NCI-H2081 (cell line): ENCODE measurements at regions not wholly inside any gene's neighbourhood (a gene's known extent, or its start where the extent isn't known, plus 50 kb on each side); places are given as distances from the start of the nearest gene placed in this dataset.

ENCODE experiments used
- DNase-seq, 2 experiments: peaks; one replicate each; lab custom pipeline; 2025; lab: John Stamatoyannopoulos, UW

DNA sequence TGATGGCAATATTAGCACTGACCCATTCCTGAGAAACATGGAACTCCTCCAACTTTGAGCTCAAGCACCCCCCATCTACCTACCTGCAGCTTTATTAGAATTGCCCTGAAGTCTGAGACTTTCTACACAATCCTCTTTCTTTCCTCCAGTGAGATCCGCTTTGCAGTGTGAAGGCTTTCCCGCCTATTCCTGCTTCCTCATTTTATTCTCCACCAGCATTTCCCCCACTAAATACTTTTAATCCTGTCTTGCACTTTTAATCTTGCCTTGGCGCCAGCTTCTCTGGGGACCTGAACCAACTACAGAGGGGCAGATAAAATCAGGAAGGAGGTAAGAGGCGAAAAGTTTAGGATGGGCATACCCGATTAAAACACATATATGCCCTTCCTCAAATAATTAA, 178.1 kb upstream of the PRDM1 start:
- no peak for DNase-seq

DNA sequence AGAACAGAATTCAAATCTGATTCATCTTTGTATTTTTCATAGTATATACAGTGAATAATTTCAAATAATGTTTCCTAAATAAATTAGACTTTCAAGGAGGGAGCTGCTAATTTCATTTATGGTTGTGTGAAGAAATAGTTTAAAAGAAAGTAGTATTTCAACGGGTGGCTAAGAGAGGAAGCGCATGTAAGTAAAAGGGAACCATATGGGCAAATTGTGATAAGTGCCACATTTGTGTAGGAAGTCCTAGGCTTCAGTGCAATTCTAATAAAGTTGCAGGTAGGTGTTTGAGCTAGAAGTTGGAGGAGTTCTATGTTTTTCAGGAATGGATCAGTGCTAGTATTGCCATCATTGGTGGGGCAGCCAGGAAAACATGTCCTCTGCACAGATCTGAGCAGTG, 178.8 kb upstream of the PRDM1 start:
- DNase-seq: no peak

DNA sequence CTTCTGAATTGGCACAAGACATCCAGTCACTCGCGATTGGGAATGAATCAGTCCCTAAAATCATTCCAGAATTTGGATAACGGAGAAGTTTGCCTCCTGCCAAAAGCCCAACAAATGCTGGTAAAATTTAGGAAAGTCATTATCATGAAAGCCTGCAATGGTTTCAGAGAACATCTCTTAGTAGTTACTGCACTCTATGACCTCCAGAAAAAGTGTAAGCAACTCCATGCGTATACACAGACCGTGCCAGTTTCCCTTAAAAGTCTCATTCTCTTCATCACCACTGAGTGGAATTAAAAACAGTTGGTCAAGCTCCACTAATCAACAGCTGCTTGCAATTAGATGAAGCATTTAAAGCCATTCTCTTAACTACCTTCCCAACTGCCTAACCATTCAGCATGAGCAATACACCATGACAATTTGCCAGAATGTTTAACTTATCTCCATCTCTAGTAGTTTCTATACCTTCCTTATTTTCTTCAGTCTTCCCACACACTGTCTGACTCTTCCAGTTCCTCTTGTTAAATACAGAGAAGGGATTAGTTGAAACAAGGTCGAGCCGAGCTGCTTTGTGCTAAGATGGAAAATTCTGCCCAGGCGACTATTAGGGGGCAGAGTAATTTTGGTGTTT, 183.6 kb upstream of the PRDM1 start:
- peak in 1 of 2 experiments; percentile 11 for DNase-seq

DNA sequence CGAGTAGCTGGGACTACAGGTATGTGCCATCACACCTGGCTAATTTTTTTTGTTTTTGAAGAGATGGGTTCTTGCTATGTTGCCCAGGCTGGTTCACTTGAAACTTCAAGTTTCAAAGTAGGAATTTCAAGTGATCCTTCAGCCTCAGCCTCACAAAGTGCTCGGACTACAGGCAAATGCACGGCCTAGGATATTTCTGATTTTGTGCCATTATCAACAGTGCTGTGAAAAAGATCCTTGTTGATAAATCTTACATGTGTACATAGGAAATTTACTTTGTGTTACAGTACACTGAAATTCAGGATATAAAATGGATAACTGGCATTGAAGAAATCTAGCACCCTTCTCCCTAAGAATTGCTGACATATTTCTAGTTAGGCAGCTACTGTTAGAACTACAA, 184.6 kb upstream of the PRDM1 start:
- no peak for DNase-seq

DNA sequence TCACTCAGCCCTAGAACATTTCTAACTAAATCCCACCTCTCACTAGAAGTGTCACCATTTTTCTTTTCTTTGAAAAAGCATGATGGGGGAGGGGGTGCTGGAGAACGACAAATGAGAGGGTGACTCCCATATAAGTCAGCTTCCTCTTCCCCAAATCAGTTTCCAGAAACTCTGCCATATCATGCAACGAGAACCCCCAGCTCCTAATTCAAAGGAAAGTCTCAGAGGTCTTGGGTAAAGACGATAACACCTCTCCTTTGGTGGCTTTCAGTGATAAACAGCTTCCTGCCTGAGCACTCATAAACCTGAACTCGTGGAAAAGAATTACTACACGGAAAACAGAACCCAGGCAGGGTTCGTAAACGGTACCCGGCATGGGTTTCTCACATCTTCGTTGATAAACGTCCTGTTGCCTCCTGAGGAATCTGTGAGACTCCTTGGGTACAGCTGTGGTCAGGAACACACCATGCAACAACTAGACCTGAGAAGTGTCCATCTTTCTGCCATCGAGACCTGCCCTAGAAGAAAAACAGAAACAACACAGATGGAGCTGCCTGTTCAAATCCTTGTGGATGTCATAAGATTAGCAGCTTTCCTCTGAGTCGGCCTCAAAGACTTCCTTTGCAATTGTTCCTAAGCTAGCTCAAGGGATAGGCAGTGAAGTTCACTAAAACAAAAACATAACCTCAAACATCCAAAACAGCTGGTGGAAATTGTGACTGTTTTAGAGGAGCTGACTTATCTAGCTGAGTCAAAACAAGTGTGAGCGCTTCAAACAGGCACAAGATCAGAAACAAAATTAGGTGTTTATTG, 185.8 kb upstream of the PRDM1 start:
- DNase-seq: no peak

DNA sequence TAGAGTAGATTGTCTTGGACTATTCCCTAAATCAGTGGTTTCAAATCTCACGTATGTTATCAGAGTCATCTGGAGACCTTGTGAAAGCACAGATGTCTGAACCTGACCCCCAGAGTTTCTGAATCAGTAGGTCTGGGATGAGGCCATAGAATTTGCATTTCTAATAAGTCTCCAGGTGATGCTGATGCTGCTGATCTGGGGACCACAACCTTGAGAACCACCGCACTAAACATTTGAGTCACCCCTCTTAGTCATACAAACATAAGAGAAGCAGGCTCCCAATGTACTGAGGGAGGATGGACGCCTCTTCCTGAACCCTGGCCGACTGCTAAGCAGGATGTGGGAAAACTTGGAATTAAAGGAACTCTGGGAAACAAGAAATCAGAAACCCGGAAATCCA, 187.8 kb upstream of the PRDM1 start:
- no peak for DNase-seq

DNA sequence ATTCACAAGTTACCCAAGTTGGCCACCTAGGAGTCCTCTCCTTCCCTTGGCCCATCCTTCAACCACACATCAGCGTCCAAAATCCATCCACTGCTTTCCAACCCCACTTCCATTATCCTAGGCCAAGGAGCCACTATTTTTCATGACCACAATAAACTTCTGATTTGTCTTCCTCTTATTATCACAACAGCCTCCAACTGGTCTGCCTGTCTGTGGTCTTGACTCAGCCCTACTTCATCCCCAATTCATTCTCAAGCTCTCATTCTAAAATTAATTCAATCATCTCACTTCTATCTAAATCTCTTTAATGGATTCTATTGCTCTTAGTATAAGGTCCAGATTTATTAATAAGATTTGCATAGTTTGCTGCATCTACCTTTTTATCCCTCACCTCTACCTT, 189.0 kb upstream of the PRDM1 start:
- no peak for DNase-seq

DNA sequence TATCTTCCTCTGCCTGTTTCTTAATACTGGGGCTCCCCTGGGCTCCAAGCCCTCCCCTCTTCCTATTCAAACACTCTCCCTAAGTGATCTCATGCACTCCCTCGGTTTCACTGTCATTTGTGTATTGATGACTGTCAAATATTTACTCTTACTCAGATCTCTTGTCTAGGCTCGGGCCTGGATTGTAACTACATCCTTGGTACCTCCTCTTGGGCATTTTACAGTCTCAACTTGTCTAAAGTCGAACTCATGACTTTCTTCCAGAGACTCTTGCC, 189.4 kb upstream of the PRDM1 start:
- DNase-seq: peak in 1 of 2 experiments; percentile 1

DNA sequence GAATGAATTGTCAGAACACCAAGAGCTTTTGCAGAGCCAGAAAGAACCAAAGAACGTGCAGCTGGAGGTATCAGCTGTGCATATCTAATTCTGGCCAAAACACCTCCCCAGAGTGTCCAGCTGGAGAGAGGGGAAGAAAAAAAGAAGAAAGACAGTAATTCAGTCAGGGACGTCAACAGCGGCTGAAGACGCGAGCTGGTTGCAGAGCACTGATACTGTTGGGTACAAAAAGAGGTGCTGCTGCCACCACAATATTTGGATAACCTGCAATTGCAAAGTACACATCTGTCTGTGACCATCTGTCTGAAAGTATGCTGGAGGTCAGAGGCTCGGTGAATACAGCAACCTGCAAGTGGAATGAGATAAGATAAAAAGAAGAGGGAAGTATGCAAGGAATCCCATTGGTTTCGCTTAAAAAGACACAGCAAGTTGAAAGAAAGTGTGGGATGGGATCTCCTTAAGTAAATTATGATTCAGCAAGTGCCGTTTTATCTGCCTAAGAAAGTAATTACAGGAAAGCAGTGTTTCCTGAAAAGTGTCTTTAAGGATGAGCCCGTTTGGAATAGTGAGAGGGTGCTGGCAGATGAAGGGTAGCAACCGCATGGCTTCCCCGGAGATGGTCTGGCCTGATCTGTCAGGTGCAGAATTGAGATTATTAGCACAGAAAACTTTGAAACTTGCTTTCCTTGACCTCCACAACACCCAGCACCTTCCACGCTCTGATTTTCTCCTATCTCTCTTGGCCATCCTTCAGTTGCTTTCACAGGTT, 189.9 kb upstream of the PRDM1 start:
- no peak for DNase-seq

DNA sequence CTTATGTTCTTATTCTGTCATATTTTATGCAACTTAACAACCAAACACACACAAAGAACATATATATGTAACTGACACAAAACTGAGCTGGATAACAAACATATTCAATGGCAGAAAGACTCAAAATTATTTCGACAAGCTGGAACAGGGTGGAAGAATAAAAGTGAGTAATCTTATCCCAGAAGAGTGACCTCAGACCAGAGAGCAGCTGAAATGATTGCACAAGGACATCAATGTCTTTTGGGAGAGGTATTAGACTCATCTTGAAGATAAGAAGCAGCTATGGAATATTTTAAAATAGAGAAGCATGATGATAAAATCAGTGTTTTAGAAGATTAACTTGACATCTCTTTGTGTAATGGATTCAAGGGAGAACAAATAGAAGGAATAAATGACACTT, 191.6 kb upstream of the PRDM1 start:
- no peak for DNase-seq

DNA sequence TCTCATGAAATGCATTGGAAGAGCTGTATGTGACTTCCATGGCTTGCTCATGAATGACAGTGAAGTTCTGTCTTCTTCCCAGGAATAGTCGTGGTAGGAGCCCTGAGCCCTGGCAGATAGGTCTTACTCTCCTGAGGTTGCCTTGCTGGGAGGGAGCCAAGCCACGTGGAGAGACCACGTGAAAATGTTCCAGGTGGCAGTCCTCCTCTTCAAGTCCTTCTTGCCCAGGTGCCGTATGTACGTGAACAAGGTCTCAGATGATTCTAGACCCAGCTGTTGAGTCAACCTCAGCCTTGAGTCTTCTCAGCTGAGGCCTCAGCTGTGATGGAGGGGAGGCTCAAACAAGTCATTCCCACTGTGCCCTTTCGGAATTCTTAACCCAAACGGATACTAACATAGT, 192.4 kb upstream of the PRDM1 start:
- DNase-seq: no peak

DNA sequence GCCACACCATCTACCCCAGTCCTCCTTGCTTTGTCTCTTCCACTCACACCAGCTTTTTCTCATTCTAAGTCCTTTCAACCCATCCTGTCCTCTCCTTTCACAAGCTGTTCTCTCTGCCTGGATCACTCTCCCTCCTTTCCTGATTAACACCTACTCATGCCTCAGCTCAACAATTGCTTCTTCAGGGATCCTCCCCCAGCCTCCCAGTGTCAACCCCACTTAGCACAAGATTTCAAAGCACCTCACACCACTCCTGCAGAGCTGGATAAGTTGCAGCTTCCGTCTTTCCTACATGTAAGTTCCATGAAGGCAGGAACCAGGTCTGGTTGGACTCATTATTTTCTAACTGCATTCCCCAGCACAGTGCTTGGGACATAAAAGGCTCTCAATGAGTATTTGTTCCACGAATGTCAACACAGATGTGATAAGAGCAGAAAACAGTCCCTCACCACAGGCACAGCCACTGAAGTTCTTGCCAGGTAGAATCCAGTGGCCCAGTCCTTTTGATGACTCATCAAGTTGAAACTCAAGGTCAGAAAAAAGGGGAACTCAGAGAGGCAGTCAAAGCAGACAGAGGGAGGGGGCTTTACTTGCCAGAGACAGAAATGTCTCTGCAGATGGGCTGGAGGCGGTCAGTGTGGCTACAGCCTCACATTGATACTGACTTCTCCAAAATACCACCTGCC, 193.4 kb upstream of the PRDM1 start:
- DNase-seq: no peak

DNA sequence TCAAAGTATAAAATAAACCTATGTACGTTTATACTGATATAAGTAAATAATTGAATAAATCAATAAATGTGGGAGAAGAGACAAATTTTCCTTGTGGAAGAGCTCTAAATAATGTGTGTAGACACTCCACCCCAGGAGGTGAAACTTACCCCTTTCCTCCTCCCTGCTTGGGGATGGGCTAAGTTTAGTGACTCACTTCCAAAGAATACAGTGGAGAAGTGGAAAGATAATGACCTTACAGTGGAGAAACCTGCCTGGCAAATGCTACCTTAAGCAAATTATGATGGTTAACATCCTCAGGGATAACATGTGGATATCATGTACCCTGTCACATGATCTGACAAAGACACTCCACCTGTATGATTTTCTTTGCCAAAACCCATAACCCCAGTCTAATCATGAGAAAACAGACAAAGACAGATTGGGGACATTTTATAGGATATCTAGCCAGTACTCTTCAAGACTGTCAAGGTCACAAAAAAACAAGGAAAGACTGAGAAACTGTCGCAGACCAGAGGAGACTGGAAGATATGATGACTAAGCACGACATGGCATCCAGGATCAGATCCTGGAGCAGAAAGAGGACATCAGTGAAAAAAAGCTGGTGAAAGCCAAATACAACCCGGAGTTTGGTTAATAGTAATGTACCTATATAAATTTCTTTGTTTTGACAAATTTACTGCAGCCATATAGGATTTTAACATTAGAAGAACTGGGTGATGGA, 195.5 kb upstream of the PRDM1 start:
- DNase-seq: no peak

DNA sequence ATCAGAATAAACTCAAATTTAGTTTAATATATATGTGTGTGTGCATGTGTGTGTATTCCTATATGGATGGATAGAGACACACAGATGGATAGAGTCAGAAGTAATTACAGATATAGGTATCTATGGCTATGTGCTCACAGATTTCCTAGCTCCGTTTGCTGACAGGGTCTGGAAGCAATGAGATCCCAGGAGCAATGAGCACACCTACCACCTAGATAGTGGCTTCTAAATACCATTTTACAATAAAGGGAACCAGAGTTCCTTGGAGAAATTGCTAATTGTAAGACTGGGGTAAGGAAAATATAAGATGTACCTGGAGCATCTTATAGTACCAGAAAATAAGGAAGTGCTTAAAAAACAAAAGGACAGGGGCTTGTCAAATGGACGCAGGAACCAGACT, 196.2 kb upstream of the PRDM1 start:
- no peak for DNase-seq

DNA sequence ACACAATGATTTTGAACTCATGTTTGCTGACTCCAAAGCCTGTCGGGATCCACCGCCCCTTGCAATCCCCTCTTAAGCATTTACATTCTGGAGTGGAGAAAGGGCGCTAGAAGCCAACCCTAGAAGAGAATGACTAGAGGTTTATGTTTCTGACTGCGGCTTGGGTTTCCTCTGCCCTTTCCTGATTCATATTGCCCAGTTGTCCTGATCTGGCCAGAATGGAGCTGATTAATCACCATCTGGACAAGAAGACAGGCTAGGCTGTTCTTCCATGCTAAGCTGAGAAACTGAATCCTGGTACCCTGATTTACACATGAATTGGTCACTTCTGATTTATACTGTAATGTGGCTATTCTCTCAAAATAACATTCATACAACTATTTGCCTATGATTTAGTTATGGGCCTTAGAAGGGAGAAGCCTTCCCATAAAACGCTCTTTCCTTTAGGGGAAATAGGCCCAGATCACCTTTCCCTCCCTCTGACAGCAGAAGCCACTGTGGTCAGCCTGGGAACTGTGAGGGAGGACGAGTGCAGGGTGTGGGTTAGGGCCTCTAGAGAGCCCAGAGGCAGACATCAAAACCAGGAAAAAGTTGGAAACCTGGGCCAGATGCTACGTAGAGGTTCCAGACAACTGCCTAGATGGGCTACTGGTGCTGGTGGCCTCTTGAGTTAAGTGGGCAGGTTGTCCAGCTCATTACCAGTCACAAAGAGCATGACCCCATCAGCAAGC, 199.2 kb upstream of the PRDM1 start:
- DNase-seq: no peak

DNA sequence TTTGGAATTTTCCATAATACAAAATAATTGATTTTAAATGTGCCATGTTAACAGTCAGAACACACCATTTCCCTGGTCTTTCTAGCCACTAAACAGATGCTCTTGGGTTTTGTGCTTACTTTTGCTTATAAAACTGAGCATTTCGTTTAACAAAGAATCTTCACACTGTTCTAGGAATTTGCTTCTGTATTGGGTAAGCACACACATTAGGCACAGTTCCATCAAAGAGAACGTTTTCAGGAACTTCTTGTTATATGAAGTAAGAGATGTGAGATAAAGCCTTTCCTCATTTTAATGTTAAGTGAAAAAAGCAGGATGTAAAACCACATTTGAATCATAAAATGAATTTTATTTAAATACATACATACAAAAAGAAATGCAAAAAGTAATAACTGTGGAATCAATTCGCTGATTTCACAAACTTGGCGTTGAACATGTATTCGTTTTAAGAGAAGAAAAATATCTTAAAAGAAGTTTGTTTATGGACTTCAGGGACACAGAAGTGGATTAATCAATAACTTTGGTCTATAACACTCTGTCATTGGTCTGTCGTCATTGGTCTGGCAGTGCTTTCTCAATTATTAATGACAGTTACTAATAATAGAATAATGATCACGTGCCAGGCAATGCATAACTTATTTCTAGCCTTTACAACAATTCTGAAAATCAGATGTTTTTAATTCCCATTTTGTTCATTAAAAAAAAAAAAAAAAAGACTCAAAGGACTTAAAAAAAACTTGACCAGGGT, 199.9 kb upstream of the PRDM1 start:
- DNase-seq: no peak

DNA sequence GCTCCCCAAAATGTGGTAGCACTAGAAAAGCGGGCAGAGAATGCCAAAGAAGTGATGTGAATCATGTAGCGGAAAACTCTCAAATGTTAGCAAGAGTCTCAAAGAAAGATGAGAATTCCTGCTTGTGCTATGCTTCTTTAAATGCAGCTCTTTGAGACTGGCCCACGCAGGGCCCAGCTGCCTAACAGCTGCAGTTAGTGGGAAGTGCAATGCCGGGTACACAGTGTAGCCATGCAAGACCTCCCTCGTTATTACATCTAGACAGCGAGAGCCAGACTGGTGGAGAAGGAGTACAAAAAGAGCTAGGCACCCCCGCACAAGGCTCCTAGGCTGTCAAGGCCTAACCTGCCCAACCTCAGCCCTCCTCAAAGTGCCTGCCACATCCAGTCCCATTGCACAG, 201.7 kb upstream of the PRDM1 start:
- no peak for DNase-seq

DNA sequence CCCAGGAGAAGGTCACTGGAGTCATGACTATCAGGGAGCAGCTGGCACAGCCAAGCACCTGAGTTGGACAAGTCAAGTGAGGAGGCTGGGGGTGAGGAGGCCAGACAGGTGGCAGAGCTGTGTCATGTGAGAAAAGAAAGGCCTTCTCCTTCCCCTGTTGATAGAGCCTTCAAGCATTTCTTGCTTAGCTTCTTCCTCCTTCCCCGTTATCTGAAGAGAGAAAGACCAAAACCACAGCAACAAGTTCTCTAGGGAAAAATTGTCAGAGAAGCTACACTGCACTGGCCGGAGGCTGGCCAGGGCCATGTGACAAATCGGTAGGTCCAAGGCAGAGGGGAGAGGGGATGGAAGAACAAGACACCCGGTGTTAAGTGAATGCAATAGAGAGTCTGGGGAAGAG, 202.1 kb upstream of the PRDM1 start:
- no peak for DNase-seq

DNA sequence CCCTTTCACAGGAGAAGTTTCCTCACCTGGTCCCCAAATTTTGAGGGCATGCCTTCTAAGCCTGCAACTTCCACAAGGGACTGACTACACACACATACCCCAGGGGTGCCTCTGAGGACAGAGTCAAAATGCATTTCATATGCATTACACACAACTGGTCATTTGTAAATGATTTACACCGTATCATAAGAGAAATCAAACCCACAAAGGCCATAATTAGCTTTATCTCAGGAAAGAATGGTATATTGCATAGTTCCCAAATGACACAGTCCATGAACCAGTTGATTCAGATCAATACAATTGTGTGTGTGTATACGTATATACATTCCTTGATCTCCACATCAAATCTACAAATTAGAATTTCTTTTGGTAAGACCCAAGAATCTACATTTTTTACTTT, 203.3 kb upstream of the PRDM1 start:
- no peak for DNase-seq

DNA sequence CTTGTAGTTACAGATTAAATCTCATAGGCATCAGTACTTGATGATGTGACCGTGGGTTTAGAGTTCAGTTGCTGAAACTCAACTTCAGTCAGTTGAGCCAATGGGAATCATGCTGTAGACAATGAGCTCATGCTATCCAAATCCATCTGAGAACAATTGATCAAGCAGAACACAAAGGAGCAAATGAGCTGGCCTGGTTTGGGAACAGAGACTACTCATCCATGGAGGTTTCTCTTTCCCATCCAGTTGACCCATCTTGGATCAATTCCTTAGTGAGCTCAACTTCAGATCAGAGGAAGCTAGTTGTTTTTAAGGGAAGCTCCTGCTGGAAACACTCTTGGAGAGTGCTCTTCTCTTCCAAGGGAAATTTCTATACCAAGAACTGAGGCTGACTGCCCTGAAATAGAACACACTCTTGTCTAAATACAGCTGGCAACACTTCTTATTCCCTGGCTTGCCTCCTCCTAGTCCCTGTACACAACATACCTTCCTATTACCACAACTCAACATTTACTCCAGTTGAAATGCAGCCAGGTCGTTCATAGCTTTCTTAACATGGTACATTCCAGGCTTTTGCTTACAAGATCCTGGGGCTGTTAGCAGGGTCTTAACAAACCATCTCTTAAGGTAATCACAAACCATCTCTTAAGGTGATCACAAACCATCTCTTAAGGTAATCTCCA, 203.9 kb upstream of the PRDM1 start:
- DNase-seq: no peak
